ENCODE measurements at regions not wholly inside any gene's neighbourhood (a gene's known extent, or its start where the extent isn't known, plus 50 kb on each side); places are given as distances from the start of the nearest gene placed in this dataset.

DNA sequence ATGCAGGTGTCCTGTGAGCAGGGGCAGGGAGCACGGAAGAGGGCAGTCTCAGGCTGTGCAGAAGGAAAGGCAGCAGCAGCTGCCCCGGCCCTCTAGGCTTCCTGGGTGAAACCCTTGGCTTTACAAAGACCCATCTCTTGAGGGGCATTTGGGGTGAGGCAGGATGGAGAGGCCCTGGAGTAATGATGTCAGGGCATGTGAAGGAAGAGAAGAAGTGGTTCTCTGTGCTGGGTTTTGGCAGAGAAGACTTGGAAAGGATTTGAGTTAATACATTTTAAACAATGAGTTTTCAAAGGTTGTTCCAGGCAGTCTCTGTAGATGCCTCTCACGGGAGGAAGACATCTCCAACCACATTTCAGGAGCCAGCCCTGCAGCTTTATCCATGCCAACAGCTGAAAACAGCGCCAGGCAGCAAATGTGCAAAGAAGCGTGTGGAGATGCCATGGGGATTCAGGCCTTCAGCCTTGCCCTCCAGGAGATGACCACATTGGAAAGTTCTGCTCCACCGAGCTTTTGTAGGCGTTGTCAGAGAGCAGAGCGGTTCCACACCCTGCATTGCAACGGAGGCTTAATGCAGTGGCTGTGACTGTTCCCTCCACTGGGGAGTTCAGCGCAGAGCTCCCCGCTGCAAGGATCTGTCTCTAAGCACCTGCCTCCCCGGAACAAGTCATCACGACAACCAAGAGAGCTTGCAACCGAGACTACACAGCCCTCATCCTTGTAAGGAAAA, 322.8 kb downstream of the UQCRFS1 start:
- TF ChIP-seq CTCF (IDR thresholded peaks at IDR 0.05) (no peak), POLR2A (IDR thresholded peaks at IDR 0.05) (no peak)
